DMS153 (cell line): ENCODE measurements at regions not wholly inside any gene's neighbourhood (a gene's known extent, or its start where the extent isn't known, plus 50 kb on each side); places are given as distances from the start of the nearest gene placed in this dataset.

Experiments used
- DNase-seq: peaks from one replicate; lab custom pipeline; 2025; lab: John Stamatoyannopoulos, UW

DNA sequence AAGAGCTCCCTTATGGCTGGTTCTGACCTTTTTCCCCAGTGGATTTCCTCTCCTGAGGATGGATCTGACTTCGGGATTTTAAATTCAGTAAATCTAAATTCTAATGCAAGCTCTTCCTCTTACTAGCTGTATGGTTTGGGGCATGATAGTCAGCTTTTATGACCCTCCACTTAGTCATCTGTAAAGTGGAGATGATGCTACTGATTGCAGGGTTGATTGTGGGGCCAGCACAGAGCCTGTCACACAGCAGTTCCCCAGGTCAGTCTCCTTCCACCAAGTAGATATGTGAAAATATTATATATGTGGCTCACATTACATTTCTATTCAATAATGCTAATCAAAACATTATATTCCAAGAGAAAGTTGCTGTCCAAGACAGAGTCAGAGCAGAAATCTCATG, 141.3 kb upstream of the UBE2E1 start:
- no peak for DNase-seq

DNA sequence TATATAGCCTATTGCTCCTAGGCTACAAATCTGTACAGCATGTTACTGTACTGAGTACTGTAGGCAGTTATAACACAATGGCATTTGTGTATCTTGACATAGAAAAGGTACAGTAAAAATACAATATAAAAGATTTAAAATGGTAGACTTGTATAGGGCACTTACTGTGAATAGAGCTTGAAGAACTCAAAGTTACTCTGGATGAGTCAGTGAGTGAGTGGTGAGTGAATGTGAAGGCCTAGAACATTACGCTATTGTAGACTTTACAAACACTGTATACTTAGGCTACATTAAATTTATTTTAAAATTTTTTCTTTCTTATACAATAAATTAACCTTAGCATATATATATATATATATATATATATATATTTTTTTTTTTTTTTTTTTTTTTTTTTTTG, 140.0 kb upstream of the UBE2E1 start:
- no peak for DNase-seq

DNA sequence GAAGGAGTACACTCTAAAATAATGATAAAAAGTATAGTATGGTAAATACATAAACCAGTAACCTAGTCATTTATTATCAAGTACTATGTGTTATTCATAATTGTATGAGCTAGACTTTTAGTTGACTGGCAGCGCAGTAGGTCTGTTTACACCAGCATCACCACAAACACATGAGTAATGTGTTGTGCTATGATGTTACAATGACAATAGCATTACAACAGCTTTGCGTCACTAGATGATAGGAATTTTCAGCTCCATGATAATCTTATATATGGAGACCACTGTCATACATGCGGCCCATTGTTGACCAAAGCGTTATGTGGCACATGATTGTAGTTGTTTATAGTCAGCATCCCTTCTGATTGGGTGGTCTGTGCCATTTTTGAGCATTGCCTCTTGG, 138.9 kb upstream of the UBE2E1 start:
- no peak for DNase-seq

DNA sequence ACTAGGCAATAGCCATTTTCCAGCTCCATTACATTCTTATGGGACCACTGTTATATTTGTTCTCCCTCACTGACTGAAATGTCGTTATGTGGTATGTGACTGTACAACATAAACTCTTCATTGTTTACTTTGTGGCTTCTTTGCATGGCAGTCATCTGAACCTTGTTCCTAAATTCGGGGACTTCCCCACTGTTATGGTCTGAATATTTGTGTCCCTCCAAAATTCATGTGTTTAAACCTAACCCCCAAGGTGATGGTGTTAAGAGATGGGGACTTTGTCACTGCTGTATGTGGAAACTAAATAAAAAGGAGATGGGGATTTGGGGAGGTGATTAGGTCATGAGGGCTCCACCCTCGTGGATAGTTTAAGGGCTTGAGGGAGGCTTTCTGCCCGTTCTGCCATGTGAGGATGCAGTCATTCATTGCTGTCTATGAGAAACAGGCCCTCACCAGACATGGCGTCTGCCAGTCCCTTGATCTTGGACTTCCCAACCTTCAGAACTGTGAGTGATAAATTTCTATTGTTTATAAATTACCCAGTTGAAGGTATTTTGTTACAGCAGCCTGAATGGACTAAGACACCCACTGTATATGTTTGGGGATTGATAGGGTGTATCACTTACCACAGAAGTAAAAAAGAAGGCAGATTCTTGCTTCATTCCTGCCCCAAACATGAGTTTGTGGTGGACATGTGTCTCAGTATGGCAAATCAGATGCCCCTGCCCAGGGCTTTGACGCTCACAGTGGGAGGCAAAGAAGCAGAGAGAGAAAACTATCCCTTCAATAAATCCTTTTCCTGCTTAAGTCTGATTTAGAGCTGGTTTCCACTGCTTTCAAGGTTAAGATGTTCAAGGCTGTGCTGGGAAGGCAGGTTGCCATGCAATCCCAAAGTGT, 138.0 kb upstream of the UBE2E1 start:
- no peak for DNase-seq

DNA sequence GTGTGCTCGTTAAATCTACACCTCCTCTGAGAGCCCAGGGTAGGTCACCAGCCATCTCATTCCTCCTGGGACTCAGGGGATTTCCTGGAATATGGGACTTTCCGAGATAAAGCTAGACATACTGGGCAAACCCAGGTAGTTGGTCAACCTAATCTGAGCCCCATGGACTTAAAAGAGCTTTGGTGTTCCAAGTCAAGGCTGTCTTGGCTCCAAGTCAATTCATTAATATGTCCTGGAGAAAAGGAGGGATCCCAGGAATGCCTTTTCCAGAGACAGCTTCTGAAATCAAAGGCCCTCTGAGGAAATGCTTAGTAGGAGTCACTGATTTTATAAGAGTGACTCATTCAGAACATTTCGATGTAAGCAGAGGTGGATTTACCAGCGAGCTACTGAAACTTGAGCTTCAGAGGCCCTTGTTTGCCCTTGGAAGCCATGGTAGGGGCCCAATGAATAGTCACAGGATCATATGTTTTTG, 137.3 kb upstream of the UBE2E1 start:
- no peak for DNase-seq

DNA sequence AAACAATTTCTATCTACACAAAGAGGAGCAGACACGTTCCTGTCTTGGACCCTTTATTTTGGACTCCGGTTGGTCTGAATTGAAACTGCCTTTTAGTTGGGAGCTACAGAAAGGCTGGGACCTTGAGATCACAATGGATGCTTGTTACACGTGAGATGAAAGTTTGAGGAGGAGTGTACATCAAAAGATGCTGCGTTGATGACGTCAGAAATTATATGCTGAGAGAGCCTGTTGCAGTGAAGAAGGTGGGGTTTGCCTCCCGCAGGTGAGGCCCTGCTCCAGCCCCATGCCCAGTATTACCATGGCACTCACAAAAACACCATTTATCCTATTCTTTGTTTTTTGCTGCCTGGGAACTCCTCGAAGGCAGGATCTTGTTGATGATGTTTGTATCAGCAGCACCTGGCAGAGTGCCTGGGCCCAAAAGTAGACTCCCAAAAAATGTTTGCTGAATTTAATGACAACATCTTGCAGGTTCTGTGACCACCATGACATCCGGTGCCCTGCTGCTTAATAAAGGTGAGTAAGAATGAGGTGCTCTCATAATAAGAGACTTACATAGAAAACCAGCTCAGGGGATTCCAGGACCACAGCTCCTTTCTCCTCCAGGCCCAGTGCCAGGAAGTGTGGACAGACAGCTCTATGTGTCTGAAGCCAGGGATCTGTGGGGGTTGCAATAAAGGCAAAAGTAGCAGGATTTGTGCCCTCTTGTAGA, 136.1 kb upstream of the UBE2E1 start:
- DNase-seq: no peak

DNA sequence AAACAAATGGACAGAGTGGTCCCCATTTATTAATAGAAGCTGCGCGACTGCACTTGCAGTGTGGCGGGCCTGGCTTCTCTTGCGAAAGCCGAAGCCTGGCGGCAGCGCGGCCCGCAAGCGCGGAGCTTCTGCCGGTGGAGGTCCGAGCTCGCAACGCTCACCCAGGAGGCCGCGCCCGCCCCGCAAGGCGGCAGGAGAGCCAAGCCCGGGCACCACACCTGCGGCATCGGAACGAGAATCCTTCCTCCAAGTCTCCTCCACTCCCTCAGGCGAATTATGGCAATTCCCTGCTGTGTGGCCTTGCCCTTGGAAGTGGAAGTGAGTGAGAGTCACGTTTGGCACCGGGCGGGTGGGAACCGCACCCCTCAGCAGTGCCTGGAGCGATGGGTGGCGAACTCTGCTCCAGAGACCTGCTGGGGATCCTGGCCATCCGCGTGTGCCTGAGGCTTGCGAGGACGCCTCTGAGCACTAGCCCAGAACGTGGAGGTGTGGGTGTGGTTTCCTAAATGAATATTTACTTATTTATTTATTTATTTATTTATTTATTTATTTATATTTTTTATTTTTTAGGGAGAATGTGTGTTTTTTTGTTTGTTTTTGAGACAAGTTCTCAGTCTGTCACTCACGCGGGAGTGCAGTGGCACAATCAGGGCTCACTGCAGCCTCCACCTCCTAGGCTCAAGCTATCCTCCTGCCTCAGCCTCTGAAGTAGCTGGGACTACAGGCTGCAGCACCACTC, 133.7 kb upstream of the UBE2E1 start:
- no peak for DNase-seq

DNA sequence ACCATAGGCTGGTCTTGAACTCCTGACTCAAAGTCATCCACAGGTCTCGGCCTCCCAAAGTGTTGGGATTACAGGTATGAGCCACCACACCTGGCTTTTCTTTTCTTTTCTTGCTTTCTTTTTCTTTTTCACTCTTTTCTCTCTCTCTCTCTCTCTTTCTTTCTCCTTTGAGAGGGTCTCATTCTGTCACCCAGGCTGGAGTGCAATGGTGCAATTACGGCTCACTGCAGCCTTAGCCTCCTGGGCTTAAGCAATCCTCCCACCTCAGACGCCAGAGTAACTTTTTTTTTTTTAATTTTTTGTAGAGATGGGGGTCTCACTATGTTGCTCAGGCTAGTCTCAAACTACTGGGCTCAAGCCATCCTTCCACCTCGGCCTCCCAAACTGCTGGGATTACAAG, 133.1 kb upstream of the UBE2E1 start:
- no peak for DNase-seq

DNA sequence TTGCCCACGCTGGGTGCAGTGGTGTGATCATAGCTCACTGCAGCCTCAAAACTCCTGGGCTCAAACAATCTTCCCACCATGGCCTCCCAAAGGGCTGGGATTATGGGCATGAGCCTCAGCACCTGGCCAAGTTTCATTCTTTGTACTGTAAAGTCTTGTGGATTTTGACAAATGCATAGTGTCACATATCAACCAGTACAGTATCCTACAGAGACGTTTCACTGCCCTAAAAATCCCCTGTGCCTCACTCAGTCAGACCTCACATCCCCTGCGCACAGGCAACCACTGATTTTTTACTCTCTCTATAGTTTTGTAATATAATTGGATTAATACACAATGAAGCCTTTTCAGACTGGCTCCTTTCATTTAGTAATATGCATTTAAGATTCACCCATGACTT, 130.7 kb upstream of the UBE2E1 start:
- no peak for DNase-seq

DNA sequence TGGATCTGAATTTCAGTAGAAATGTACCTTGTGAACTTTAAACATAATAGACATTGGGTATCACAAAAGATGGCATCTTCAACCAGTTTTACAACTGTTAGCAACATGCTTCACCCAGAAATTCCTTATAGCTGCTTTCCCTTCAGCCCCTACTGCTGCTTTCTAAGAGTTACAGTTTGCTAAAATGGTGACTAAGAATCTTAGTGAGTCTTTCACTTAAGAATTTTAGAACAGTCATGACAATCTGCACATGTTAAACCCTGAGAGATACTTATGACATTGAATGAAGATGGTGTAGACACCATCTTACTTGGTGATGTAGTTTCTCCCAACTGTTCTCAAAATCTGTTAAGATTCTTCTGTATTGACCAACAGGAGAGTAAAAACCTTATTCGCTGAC, 129.7 kb upstream of the UBE2E1 start:
- no peak for DNase-seq

DNA sequence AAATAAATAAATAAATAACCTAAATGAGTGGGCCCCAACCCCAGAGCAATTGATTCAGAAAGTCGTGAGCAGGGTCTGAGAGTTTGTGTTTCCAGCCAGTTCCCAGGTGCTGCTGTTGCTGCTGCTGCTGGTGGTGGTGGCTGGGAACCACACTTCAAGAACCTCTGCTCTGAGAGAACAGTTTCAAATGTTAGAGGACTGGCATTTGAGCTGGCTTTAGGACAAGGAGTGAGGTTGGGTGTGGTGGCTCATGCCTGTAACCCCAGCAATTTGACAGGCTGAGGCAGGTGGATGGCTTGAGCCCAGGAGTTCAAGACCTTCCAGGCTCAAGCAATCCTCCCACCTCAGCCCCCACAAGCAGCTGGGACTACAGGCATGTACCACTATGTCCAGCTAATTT, 123.1 kb upstream of the UBE2E1 start:
- DNase-seq: no peak

DNA sequence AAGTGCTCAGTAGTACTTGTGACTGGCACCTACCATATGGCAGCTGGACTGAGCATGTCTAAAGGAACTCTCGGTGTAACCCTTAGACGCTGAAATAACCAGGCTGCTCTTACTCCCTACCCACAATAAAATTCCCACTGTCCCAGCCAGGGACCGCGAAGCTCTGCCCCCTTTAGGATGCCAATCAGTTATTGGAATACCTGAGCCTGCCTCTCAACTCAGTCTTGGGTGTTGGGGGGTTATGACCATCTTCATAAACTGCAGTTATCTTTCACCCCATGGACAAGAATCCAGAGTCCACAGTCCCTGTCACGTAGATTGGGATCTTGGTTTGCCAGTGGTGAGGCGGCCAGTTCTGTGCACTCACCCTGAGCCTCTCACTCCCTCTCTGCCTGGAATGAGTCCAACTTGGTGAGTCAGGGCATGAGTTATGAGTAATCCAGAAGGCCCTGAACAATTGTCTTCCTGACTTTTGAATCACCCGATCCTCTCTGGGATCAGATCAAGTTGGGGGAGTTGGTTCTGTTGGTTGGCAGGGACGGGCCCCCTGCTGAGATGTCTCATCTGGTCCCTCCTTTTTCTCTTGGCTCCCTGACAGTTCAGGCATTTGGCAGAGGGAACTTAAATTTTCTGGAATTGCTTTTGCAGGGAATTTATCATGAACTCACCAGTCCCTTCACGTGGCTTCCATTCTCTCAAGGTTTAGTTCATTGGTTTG, 120.1 kb upstream of the UBE2E1 start:
- DNase-seq: peak; percentile 2

DNA sequence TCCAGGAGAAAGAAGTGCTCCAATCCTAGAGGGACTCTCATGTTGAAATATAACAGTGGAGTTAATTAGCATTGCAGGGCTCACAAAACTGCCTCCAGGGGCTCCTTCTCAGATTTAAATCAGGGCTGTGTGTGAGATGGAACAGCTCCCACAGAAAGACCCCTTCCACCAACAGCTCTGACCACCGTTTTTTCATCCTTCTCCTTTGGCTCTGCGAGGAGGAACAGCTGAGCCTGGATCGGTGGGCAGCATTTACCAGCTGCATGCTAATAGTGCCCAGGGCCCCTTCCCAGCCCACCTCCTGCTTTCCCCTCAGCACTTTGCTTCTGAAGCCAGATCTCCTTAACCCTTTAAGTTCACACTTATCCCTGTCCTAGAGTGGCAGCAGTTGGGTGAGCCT, 119.2 kb upstream of the UBE2E1 start:
- no peak for DNase-seq

DNA sequence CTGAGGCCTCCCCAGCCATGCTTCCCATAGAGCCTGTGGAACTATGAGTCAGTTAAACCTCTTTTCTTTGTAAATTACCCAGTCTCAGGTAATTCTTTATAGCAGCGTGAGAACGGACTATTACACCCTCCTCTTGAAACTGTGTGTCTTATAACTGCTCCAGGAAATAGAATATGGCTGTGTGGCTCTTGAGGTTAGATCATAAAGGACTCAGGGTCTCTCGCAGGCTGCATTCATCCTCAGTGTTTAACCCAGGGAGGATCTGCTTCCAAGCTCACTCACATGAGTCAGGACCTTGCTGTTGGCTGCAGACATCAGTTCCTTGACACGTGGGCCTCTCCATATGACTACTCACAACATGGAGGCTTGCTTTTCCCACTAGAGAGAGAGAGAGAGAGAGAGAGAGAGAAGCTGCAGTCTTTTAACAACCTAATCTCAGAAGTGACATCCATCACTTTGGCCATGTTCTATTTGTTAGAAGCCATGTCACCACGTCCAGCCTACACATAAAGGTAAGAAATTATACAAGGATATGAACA, 114.3 kb upstream of the UBE2E1 start:
- DNase-seq: no peak

DNA sequence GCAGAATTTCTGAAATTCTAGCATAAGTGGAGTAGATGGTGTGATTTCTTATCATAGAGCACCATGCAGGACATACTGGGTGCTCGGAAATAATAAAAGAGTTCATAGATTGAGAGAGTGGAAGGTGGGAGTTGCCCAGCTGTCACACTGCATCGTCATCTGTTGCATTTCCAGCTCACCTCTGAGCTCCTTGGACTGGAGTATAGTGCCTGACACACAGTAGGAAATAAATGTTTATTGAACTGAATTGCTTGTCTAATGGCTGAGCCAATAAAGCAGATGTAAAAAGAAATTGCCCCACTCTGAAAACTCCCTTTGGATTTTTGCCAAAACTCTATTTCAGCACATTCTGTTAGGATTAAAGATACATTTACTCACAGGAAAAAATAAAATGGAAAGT, 108.9 kb upstream of the UBE2E1 start:
- no peak for DNase-seq

DNA sequence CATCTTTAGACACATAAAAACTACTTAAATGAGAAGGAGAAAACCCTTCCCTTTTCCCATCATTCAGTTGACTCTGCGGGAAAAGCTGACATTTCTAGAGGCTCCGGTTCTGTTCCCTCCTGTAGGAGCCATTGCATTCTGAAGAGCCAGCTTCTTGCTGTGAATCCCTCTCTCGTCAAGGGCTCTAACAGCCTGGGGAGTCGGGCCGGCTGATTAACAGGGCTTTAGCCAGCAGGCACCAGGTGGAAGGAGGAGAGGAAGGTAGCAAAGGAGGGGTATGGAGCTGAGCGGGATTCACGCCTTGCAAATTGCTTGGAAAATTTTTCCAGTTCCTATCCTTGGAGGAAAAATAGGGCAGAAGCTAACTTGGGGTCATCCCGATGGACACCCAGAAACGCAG, 108.3 kb upstream of the UBE2E1 start:
- no peak for DNase-seq

DNA sequence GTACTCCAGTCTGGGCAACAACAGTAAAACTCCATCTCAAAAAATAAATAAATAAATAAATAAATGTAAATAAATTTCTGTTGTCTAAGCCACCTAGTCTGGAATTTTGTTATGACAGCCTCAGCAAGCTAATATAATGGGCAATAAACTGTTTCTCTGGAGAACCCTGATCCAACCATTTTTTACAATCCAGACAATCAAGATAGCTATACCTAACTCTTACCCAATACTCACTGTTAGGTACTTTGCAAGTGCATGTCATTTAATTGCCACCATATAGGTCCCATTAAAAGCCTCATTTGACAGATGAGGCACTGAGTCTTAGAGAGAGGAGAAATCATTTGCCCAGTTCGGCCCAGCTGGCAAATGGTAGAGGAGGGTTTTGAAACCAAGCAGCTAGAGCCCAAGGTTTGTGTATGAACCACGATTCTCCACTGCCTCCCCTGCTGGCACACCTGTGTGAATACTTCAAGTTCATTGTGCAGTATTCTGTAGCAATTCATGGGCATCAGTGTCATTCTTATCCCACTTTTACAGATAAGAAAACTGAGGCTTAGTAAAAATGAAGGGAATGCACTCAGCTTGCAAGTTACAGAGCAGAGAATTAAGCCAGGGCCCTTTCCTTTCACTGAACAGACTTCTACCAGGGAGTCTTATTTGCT, 107.0 kb upstream of the UBE2E1 start:
- no peak for DNase-seq

DNA sequence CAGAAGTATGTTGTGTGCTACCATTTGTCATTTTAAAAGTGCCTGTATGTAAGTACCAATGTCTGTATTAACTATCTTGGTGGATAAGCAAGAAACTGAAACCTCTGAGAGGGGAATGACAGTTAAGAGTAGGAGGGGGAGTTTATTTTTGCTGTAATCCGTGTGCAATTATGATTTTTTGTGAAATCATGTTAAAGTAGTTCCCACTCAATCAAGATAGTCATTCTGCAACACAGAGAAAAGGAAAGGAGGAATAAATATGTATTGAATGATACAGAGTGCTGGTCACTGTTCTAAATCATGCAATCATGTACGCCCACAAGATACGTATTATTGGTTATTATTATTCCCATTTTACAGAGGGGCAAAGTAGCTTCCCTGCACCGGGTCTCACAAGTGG, 105.1 kb upstream of the UBE2E1 start:
- DNase-seq: no peak

DNA sequence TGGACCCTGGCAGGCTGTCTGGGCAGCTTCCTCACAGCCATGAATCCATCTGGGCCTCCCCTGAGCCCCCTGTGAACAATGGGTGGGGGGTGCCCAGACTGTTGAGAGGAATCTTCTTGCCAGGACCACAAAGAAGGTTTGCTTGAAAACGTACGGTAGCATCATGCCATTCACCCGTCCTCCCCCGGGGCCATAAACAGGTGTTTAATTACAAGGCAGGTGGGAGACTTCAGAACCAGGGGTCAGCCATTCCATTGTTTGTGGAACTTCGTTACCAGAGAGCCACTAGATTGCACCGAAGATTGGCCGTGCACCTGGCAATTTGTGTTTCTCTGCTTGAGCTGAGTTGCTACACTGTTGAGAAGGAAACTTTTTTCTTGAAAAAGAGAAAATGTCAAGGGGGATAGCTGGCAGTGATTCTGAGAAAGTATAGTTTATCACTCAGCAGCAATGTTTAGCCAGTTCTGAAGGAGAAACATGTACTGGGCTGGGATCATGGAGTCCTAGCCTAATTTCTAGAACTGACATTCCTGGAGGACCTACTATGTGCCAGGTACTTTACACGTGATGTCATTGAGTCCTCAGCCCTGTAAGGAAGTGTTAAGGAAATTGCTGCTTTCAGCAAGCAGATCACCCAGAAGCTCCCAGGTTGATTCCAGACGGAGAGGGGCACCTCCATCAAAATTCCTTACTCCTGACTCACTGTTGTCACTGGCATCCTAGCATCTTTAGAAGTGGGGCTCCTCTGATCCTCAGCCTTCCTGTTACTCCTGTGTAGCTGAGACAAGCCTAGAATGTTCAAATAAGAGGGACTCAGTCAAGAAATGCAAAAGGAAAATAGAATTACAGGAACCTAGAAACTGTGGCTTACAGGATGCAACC, 103.8 kb upstream of the UBE2E1 start:
- no peak for DNase-seq

DNA sequence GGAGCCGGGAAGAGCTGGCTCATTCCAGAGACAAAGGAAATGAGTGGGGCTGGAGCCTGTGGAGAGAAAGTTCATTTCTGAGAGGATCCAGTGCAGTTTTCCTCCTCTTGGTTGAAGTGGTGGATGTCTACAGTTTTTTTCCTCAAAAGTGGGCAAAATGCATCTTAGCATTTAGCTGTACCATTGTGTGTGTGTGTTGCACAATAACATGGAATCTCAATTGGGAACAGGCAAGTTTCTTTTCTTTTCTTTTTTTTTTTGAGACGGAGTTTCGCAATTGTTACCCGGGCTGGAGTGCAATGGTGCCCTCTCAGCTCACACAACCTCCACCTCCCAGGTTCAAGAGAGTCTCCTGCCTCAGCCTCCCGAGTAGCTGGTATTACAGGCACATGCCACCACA, 101.5 kb upstream of the UBE2E1 start:
- DNase-seq: no peak
